HT-29 (cell line): ENCODE measurements at regions not wholly inside any gene's neighbourhood (a gene's known extent, or its start where the extent isn't known, plus 50 kb on each side); places are given as distances from the start of the nearest gene placed in this dataset.

Source experiments
- DNase-seq: peaks from one replicate; pipeline ENCODE4 v3.0.0-alpha.2; 2015; ENCODE audit warnings: low spot score

DNA sequence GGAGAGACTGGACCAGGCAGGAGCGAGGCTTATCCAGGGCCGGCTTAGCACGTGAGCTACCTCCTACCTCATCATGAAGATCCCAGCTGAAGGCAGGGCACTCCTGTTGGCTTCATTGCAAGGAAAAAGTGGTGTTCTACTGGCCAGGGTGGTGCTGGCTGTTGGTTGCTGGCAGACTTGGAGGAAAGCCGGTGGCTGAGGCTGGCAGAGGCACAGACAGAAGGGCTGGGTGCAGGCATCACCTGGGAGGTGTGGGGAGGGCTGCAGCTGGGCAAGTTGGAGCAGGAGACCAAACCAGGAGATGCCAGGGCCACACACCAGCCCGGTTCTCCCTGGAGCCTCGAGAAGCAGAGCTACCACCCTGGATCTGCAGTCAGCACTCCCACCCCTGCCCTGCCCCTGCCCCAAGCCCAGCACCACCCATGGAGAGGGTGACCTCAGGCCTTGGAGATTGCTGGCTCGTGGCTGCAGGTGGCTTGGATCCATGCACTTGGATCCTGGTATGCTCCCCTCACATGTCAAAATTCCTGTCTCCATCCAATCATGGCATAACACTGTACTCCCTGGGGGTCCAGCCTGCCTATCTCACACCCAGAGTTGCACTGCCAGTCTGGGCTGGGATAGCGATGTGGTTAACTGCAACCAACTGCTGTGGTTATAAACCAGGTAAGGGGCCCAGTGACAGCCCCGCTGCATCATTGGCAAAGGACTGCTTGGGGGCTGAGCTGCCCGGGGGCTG is 49.7 kb downstream of the GLI2 start:
- no peak for DNase-seq

DNA sequence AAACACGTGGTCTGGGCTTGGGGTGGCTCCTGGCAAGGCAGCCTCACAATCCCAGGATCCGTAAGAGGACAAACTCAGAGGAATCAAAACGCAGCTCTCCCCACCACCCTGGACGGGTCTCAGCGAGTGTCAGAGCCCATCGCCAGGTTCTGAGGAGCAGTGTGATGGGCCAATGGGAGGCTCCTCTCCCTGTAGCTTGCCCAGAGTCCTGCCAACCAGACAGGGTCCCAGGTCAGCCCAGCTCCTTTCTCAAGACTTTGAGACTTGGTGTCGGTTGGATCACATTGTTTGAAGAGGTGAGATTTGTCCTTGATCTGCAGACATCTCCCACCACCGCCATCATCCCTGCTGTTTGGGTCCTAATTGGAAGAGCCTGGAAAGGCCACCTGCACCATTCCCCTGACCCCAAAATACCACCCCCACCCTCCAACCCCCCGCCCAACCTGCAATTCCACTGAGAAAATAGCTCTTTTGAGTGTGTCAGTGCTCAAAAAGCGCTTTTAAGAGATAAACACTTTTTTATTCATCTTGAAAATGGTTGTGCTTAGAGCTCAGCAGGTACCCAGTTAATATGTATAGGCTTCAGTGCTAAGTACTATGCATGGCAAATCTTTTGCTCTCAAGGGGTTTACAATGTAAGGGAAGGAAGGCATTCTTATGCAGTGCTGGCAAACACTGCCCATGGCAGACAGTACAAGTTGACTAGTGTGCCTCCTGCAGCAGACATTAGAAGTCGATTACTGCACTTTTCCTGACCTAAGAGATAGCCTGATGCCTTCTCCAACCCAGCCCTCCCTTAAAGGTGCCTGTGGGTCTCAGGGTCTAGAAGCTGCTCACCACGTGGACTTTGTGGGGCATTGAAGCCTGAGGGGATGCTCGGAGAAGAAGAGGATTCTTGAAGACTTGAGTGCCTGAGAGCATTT is 50.6 kb downstream of the GLI2 start:
- no peak for DNase-seq

GRCh38 chr2:120787111-120787821 is 51.6 kb downstream of the GLI2 start:
- no peak for DNase-seq

DNA sequence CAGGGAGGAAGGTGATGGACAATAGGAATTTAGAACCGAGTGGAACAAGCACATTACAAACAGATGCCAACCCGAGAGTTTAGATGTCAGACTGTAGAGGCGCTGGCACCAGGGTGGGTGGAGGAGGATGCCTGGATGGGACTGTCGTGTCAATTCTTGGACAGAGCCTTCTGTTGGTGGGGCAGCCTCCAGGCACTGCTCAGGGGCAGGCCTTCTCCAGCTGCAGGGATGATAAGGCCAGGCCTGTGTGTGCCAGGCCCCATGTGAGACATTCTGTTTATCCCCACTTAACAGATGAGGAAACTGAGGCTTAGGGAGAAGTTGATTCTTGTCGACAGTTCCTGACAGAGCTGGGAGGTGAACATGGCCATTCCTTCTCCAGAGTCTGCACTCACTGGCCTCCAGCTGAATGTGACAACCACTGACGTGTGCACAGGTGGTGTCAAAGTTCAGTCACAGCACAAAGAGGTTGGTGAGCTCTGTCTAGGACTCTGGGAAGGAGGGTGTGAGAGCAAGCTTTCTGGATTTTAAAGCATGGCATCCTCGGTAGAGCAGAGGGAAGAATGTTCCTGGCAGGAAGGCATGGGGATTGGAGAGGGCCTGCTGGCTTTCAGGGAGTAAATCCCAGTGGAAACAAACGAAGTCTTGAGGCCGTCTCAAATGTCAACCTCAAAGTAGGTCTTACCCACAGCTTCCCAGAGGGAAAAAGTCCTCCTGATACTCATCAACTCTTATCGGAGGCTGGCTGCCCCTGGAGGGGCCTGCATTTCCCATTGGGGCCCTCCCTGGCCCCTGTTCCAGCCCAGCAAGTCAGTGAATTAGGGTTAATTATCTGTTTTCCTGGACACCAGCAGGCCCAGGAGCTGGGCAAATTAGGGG is 52.4 kb downstream of the GLI2 start:
- no peak for DNase-seq

DNA sequence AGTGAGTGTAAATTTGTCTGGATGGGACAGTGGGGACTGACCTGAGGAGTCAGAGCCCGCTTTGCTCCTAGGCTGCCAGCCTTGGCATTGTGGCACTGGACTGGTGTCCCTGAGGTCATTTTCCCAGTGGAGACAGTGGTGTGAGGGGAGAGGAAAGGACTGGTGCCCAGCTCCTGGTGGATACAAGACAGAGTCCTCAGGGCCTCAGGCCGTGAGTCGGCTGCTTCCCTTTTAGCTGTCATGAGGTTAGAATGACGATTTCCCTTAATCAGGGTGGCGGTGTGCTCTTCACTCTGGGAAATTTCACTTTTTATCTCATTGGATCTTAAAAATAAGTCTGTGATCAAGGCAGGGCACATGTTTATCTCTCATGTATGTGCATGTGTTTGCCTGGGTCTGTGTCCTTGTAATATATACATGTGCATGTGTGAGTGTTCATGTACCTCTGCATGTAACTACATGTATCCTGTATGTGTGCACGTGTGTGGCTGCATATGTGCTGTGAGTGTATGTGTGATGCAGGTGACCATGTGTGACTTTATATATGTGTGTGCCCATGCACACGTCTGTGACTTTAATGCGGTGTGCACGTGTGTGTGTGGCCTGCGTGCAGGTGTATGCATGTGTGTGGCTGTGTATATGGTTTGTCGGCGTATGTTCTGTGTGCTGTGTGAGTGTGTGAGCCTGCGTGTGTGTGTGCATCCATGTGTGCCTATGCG is 55.7 kb downstream of the GLI2 start:
- no peak for DNase-seq

GRCh38 chr2:120791962-120792297 is 56.3 kb downstream of the GLI2 start:
- DNase-seq, result no peak

GRCh38 chr2:120793682-120794403 is 58.2 kb downstream of the GLI2 start:
- DNase-seq, result no peak

DNA sequence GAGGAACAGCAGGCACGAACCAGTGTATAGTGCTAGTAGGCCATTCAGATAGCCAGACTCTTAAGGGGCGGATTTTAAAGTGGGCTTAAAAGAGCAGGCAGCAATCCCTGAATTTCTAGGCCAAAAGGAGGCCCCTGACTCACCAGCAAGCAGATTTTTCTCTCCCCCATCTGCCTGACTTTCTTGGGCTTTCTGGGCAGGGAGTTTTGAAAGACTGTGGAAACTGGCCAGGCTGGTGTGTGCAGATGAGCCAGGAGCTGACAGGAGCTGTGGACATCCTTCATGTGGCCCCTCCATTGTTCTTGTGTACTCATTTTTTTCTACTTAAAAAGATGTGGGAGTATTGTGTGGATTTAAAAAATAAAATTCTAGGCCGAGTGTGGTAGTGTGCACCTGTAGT is 59.0 kb downstream of the GLI2 start:
- DNase-seq, result no peak

DNA sequence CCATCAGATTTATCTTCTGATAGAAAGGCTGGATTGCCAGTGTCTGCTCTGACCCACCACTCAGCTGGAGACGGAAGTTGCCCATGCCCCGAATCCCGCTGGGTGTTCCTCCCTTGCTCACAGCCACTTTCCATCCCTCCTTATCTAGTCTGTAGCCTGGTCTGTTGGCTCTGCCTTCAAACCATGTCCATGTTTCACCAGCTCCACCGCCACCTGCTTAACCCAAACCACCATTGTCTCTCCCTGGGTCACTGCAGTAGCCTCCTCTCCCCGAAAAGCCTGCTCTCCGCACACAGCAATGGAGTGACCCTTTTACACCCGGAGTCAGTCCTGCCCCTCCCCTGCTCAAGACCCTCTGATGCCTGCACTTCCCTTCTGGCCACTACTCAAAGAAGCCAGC is 60.4 kb downstream of the GLI2 start:
- no peak for DNase-seq

GRCh38 chr2:120797421-120798221 is 62.0 kb downstream of the GLI2 start:
- DNase-seq, result no peak

DNA sequence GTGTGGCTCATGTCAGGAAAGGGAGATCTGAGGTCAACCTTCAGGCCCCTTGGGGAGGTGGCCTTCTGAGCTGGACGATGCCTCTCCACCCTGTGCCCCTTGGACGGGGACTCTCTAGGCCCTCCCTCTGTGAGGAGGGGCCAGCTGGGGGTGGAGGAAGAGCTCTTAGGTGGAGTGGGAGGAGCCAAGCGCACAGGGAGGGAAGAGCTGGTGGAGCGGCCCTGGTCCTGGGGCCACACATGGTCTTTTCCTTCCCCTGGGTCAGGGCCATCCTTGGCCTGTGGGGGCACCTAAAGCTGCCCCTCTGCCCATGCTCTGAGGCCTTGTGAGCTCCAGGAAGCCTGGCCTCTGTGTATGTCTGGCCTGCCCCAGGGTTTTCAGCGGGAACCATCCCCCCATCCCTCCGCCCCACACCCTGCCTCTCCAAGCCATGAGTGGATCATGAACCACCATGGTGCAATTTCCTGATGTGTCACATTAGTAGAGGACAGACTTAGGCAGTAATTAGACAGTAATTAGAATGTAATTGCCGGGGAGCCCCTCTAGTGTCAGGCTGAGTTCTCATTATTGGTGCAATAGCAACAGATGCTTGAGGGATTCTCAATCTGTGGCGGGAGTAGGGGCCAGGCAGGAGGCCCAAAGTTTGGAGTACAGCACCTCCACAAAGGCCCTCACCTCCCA is 63.0 kb downstream of the GLI2 start:
- no peak for DNase-seq

DNA sequence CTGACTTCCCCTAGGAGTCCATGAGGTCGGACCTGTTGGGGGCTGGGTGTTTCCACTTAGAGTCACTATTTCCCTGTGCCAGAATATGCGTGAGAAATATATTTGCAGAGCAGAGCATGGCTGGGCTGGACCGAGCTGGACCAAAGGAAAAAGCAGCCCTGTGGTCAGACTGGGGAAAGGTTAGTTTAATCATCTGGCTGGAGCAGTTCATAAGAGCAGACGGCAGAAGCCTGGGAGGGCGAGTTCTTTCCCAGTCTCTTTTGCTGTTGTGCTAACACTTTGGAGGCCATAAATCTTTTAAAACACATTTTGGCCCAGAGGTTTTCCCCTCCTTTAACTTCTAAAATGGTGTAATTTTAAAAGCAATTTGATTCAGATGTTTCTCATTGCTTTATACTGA is 66.5 kb downstream of the GLI2 start:
- DNase-seq, result no peak

GRCh38 chr2:120802867-120803484 is 67.3 kb downstream of the GLI2 start:
- DNase-seq, result no peak

DNA sequence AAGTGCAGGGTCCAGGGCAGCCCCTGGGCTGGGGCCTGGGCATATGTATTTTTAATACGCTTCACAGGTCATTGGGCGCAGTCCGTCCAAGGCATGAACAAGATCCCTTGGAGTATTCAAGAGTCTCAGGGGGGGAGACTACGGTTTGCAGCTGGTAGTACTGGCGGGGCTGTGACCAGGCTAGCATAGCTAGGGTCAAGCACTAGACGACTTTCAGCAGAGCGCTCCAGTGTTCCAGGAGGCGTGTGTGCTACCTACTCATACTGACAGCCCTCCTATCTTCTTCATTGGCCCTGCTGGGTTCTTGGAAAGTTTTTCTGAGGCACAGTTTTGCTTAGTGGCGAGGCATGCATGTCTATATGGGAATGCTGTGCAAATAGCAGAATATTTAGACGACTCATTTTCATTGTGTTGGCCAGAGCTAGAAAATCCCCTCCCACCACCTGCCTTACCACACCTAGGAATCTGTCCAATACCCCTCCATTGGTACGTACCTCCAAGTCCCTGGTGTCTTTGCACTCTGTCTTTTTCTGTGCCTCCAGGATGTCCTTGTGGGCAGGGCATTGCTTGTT is 68.2 kb downstream of the GLI2 start:
- no peak for DNase-seq

DNA sequence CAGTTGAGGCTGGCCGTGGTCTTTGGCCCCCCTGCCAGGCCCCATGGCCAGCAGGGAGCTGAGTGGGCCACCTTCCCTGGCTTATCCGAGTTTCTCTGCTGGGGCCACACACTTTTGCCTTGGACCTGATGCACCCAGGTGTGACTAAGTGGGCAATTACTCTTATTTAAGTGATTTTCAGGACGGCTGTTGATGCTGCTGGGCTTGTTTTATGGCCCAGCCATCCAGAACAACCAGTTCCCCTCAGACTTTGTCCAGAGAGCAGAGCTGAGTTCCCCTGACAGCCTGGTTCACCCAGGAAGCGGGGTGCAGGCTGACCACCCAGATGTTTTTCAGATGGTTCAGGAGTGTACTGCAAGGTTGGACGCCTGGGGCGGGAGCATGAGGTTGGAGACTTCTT is 68.8 kb downstream of the GLI2 start:
- no peak for DNase-seq

- DNase-seq, result no peak
Measured at GRCh38 chr2:120805011-120805410, 69.3 kb downstream of the GLI2 start.

DNA sequence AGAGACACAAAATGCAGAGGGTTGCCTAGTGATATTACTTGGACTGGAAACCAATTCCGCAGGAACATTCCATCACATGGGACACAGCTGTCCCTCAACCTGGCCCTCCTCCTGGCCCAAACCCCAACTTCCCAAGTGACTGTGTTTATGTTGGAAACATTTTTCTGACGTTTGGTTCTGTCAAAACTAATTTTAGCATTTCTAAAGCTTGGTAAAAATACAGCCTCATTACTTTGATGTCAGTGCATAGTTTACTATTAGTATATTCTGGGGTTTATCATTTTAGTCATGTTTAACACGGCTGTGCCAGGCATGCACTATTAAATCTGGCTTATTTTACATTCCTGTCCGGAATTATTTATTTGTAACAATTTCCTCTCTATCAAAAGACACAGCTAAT is 69.9 kb downstream of the GLI2 start:
- DNase-seq, result no peak

DNA sequence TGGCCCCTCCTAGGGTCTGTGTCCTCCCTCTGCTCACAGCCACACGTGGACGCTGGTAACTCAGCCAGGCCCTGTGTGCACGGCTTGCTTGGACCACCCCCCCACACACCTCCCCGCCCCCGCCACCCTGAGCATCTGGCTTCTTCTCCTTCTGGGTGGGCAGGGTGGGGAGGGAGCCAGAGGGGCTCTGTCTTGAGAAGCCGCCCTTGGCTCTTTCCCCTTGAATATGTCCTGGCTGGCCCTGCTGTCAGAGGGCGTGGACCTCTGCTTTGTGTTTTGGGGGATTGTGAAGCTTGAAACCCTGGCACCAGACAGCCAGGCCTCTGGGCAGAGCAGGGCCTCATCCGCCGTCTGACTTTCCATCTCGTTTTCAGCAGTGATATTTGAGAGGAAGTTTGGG is 72.1 kb downstream of the GLI2 start:
- DNase-seq, result no peak
